ENCODE measurements at regions not wholly inside any gene's neighbourhood (a gene's known extent, or its start where the extent isn't known, plus 50 kb on each side); places are given as distances from the start of the nearest gene placed in this dataset.

GRCh38 chr9:115230924-115231515 lies 113.1 kb upstream of the TNC start:
- Histone ChIP-seq H2AFZ (ENCODE audit: low read depth, low read length, severe bottlenecking) (no peak overlapping the region), H3K27me3 (ENCODE audit: low read length) (no peaks in the 10 kb centered on the region), H3F3A (ENCODE audit: insufficient read depth) (no peaks in the 10 kb centered on the region), H4K20me1 (ENCODE audit: low read depth, low read length) (no peaks in the 10 kb centered on the region), H3K4me2 (ENCODE audit: low read depth, low read length, poor library complexity, severe bottlenecking) (no peak overlapping the region), H3K9me3 (ENCODE audit: insufficient read depth, low read length) (no peaks in the 10 kb centered on the region), H3K79me2 (ENCODE audit: insufficient read depth, low read length) (no peaks in the 10 kb centered on the region), H3K27ac (ENCODE audit: low read depth, low read length) (no peak overlapping the region), H3K9ac (ENCODE audit: low read length) (no peak overlapping the region), H3K9me2 (replicated peaks; ENCODE audit: insufficient read depth, low read length) (no peaks in the 10 kb centered on the region), H3K4me3 (ENCODE audit: insufficient read depth, low read length, poor library complexity, severe bottlenecking) (no peak overlapping the region), H3K36me3 (ENCODE audit: low read length) (no peaks in the 10 kb centered on the region)
- TF ChIP-seq CTCF (IDR thresholded peaks at IDR 0.05; ENCODE audit: insufficient read depth, low read length, poor library complexity, severe bottlenecking) (no peak), EZH2phosphoT487 (conservative IDR thresholded peaks at IDR 0.05; ENCODE audit: low read length) (no peak)

GRCh38 chr9:115232181-115232774 lies 114.3 kb upstream of the TNC start:
- Histone ChIP-seq H3K9me2 (replicated peaks; ENCODE audit: insufficient read depth, low read length) (no peaks in the 10 kb centered on the region), H2AFZ (ENCODE audit: low read depth, low read length, severe bottlenecking) (no peak overlapping the region), H3K9ac (ENCODE audit: low read length) (no peak overlapping the region), H4K20me1 (ENCODE audit: low read depth, low read length) (no peaks in the 10 kb centered on the region), H3K27ac (ENCODE audit: low read depth, low read length) (no peak overlapping the region), H3K4me3 (ENCODE audit: insufficient read depth, low read length, poor library complexity, severe bottlenecking) (no peak overlapping the region), H3K27me3 (ENCODE audit: low read length) (no peaks in the 10 kb centered on the region), H3K79me2 (ENCODE audit: insufficient read depth, low read length) (no peaks in the 10 kb centered on the region), H3K4me2 (ENCODE audit: low read depth, low read length, poor library complexity, severe bottlenecking) (no peak overlapping the region), H3K36me3 (ENCODE audit: low read length) (no peaks in the 10 kb centered on the region), H3F3A (ENCODE audit: insufficient read depth) (no peaks in the 10 kb centered on the region), H3K9me3 (ENCODE audit: insufficient read depth, low read length) (no peaks in the 10 kb centered on the region)
- TF ChIP-seq EZH2phosphoT487 (conservative IDR thresholded peaks at IDR 0.05; ENCODE audit: low read length) (no peak), CTCF (IDR thresholded peaks at IDR 0.05; ENCODE audit: insufficient read depth, low read length, poor library complexity, severe bottlenecking) (no peak)

- H3K27ac ChIP-seq (ENCODE audit: low read depth, low read length): no peak overlapping the region
- H2AFZ ChIP-seq (ENCODE audit: low read depth, low read length, severe bottlenecking): no peak overlapping the region
- no peak overlapping the region for H3K4me2 ChIP-seq (ENCODE audit: low read depth, low read length, poor library complexity, severe bottlenecking)
- H3K9me3 ChIP-seq (ENCODE audit: insufficient read depth, low read length): no peaks in the 10 kb centered on the region
- H3K79me2 ChIP-seq (ENCODE audit: insufficient read depth, low read length): no peaks in the 10 kb centered on the region
- no peaks in the 10 kb centered on the region for H3K27me3 ChIP-seq (ENCODE audit: low read length)
- no peak overlapping the region for H3K4me3 ChIP-seq (ENCODE audit: insufficient read depth, low read length, poor library complexity, severe bottlenecking)
- no peaks in the 10 kb centered on the region for H3F3A ChIP-seq (ENCODE audit: insufficient read depth)
- H4K20me1 ChIP-seq (ENCODE audit: low read depth, low read length): no peaks in the 10 kb centered on the region
- no peak overlapping the region for H3K9ac ChIP-seq (ENCODE audit: low read length)
- H3K36me3 ChIP-seq (ENCODE audit: low read length): no peaks in the 10 kb centered on the region
- H3K9me2 ChIP-seq (replicated peaks; ENCODE audit: insufficient read depth, low read length): no peaks in the 10 kb centered on the region
- TF ChIP-seq EZH2phosphoT487 (conservative IDR thresholded peaks at IDR 0.05; ENCODE audit: low read length): no peak
- TF ChIP-seq CTCF (IDR thresholded peaks at IDR 0.05; ENCODE audit: insufficient read depth, low read length, poor library complexity, severe bottlenecking): no peak
These were observed 116.1 kb upstream of the TNC start for GRCh38 chr9:115234094-115234493.
